ENCODE measurements at regions not wholly inside any gene's neighbourhood (a gene's known extent, or its start where the extent isn't known, plus 50 kb on each side); places are given as distances from the start of the nearest gene placed in this dataset.

GRCh38 chr1:59125154-59125553 lies 171.7 kb upstream of the FGGY start:
- Histone ChIP-seq H3K4me1 (ENCODE audit: control insufficient read depth, insufficient read depth, low read length) (no peaks in the 10 kb centered on the region), H3K36me3 (ENCODE audit: control insufficient read depth, insufficient read depth, low read length) (no peaks in the 10 kb centered on the region), H3K4me3 (ENCODE audit: low read length) (no peak overlapping the region), H3K9ac (ENCODE audit: low read length) (no peak overlapping the region), H3K27me3 (ENCODE audit: control insufficient read depth, insufficient read depth, low read length) (no peaks in the 10 kb centered on the region), H3K9me3 (ENCODE audit: control insufficient read depth, low read length) (no peaks in the 10 kb centered on the region)

GRCh38 chr1:59125676-59126320 lies 171.1 kb upstream of the FGGY start:
- Histone ChIP-seq H3K9me3 (ENCODE audit: control insufficient read depth, low read length) (no peaks in the 10 kb centered on the region), H3K4me1 (ENCODE audit: control insufficient read depth, insufficient read depth, low read length) (no peaks in the 10 kb centered on the region), H3K27me3 (ENCODE audit: control insufficient read depth, insufficient read depth, low read length) (no peaks in the 10 kb centered on the region), H3K4me3 (ENCODE audit: low read length) (no peak overlapping the region), H3K36me3 (ENCODE audit: control insufficient read depth, insufficient read depth, low read length) (no peaks in the 10 kb centered on the region), H3K9ac (ENCODE audit: low read length) (no peak overlapping the region)

DNA sequence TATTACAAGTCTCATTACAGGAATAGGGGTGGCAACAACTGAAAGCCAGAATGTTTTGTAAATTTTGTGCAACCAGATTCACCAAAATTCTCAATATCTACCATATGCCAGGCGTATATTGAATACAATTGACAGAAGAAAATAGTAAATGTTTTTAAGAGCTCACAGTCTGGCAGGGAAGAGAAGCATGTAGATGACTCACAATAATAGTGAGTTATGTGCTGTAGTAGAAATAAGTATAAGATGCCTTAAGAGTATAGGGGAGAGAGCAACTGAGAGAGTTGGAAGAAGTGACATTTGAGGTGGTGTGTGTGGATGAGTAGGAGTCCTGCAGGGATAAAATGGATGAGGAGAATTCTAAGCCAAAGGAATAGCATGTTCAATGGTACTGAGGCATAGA lies 170.5 kb upstream of the FGGY start:
- Histone ChIP-seq H3K4me1 (ENCODE audit: control insufficient read depth, insufficient read depth, low read length) (no peaks in the 10 kb centered on the region), H3K9me3 (ENCODE audit: control insufficient read depth, low read length) (no peaks in the 10 kb centered on the region), H3K36me3 (ENCODE audit: control insufficient read depth, insufficient read depth, low read length) (no peaks in the 10 kb centered on the region), H3K9ac (ENCODE audit: low read length) (no peak overlapping the region), H3K27me3 (ENCODE audit: control insufficient read depth, insufficient read depth, low read length) (no peaks in the 10 kb centered on the region), H3K4me3 (ENCODE audit: low read length) (no peak overlapping the region)

DNA sequence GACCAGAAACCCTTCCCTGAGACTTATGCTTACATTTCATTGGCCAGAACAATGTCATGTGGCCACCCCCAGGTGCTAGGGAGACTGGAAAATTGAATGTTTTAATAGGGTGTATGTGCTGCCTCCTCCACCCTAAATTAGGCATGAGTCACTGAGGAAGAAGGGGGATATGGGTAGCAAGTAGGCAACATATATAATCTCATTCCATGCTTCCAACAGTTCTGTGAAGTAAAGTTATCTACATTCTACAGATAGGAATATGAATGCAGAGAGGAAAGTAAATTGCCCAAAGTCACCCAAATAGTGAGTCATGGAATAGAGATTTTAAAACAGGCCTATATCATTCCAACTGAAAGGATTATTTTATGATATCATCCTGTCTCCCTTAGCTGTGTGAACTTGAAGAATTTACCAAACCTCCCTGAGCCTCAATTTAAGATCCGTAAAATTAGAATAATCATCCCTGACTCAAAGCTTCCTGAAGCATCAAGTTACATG lies 168.6 kb upstream of the FGGY start:
- H3K4me1 ChIP-seq (ENCODE audit: control insufficient read depth, insufficient read depth, low read length): no peaks in the 10 kb centered on the region
- no peak overlapping the region for H3K4me3 ChIP-seq (ENCODE audit: low read length)
- no peaks in the 10 kb centered on the region for H3K9me3 ChIP-seq (ENCODE audit: control insufficient read depth, low read length)
- H3K27me3 ChIP-seq (ENCODE audit: control insufficient read depth, insufficient read depth, low read length): no peaks in the 10 kb centered on the region
- H3K9ac ChIP-seq (ENCODE audit: low read length): no peak overlapping the region
- no peaks in the 10 kb centered on the region for H3K36me3 ChIP-seq (ENCODE audit: control insufficient read depth, insufficient read depth, low read length)

DNA sequence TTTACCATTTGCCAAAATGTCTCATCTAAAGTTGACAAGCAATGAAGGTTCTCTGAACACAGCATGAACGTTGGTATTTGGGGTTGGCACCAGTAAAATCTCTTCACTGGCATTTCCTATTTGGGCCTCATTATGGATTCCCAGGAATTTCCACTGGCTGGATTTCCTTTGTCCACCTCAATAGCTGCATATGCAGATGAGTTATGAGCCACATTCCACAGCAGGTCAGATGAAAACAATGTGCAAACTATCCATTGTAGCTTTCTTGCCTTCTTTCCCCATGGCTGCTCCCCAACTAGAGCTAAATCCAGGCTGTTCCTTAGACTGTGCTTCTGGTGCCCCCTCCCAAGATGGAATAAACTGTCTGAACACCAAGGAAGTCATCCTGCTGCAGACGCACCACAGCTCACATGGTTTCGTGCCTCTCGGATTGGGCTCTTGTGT lies 168.1 kb upstream of the FGGY start:
- no peaks in the 10 kb centered on the region for H3K27me3 ChIP-seq (ENCODE audit: control insufficient read depth, insufficient read depth, low read length)
- H3K36me3 ChIP-seq (ENCODE audit: control insufficient read depth, insufficient read depth, low read length): no peaks in the 10 kb centered on the region
- H3K9ac ChIP-seq (ENCODE audit: low read length): no peak overlapping the region
- H3K4me3 ChIP-seq (ENCODE audit: low read length): no peak overlapping the region
- no peaks in the 10 kb centered on the region for H3K4me1 ChIP-seq (ENCODE audit: control insufficient read depth, insufficient read depth, low read length)
- H3K9me3 ChIP-seq (ENCODE audit: control insufficient read depth, low read length): no peaks in the 10 kb centered on the region

DNA sequence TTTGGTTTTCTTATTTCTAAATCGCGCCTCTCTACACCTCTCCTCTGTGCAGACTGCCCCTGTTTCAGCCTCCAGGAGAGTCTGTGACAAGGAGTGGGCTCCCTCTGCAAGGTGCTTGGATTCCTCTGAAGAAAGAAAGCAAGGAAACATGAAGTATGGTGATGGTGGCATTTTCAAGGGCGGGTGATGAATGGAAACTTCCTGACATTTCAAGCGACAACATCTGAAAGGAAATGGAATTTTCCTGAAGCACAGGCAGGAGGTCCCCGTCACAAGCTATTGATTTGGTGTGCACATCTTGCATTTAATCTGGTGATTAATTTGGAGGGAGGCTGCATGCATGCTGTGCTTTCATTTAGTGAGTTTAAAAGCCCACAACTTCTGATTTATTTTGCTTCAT lies 164.6 kb upstream of the FGGY start:
- H3K4me1 ChIP-seq (ENCODE audit: control insufficient read depth, insufficient read depth, low read length): no peaks in the 10 kb centered on the region
- no peaks in the 10 kb centered on the region for H3K9me3 ChIP-seq (ENCODE audit: control insufficient read depth, low read length)
- H3K36me3 ChIP-seq (ENCODE audit: control insufficient read depth, insufficient read depth, low read length): no peaks in the 10 kb centered on the region
- no peak overlapping the region for H3K9ac ChIP-seq (ENCODE audit: low read length)
- no peak overlapping the region for H3K4me3 ChIP-seq (ENCODE audit: low read length)
- no peaks in the 10 kb centered on the region for H3K27me3 ChIP-seq (ENCODE audit: control insufficient read depth, insufficient read depth, low read length)

DNA sequence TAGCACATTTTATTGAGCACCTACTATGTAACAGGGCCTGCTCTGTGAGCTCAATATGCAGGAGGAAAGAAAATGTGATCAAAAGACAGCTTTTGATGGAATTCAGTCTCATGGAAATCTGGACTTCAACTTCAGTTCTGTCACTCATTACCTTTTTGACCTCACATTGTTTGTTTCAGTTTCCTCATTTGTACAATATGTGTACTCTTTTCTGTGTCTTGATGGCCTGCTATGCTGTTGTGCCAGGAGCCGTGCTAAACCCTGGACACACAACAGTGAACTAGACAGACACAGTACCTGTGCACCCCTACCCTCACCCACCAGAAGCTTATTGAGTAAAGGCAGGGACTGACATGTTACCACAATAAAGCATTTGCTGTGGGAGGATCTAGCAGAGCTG lies 162.9 kb upstream of the FGGY start:
- Histone ChIP-seq H3K27me3 (ENCODE audit: control insufficient read depth, insufficient read depth, low read length) (no peaks in the 10 kb centered on the region), H3K9me3 (ENCODE audit: control insufficient read depth, low read length) (no peaks in the 10 kb centered on the region), H3K9ac (ENCODE audit: low read length) (no peak overlapping the region), H3K36me3 (ENCODE audit: control insufficient read depth, insufficient read depth, low read length) (no peaks in the 10 kb centered on the region), H3K4me3 (ENCODE audit: low read length) (no peak overlapping the region), H3K4me1 (ENCODE audit: control insufficient read depth, insufficient read depth, low read length) (peaks cover 6% of the 10 kb centered on the region)

- no peak overlapping the region for H3K9ac ChIP-seq (ENCODE audit: low read length)
- no peak overlapping the region for H3K4me3 ChIP-seq (ENCODE audit: low read length)
- no peaks in the 10 kb centered on the region for H3K36me3 ChIP-seq (ENCODE audit: control insufficient read depth, insufficient read depth, low read length)
- H3K27me3 ChIP-seq (ENCODE audit: control insufficient read depth, insufficient read depth, low read length): no peaks in the 10 kb centered on the region
- peaks cover 13% of the 10 kb centered on the region for H3K4me1 ChIP-seq (ENCODE audit: control insufficient read depth, insufficient read depth, low read length)
- H3K9me3 ChIP-seq (ENCODE audit: control insufficient read depth, low read length): no peaks in the 10 kb centered on the region
Observed at GRCh38 chr1:59135761-59136255, 161.1 kb upstream of the FGGY start.

- Histone ChIP-seq H3K4me1 (ENCODE audit: control insufficient read depth, insufficient read depth, low read length) (peaks cover 20% of the 10 kb centered on the region), H3K27me3 (ENCODE audit: control insufficient read depth, insufficient read depth, low read length) (no peaks in the 10 kb centered on the region), H3K9ac (ENCODE audit: low read length) (no peak overlapping the region), H3K9me3 (ENCODE audit: control insufficient read depth, low read length) (no peaks in the 10 kb centered on the region), H3K4me3 (ENCODE audit: low read length) (no peak overlapping the region), H3K36me3 (ENCODE audit: control insufficient read depth, insufficient read depth, low read length) (no peaks in the 10 kb centered on the region)
Observed at GRCh38 chr1:59136541-59137275, 160.2 kb upstream of the FGGY start.

GRCh38 chr1:59137276-59137615 lies 159.6 kb upstream of the FGGY start:
- no peaks in the 10 kb centered on the region for H3K9me3 ChIP-seq (ENCODE audit: control insufficient read depth, low read length)
- no peak overlapping the region for H3K9ac ChIP-seq (ENCODE audit: low read length)
- no peak overlapping the region for H3K4me3 ChIP-seq (ENCODE audit: low read length)

GRCh38 chr1:59137968-59138367 lies 158.9 kb upstream of the FGGY start:
- H3K9ac ChIP-seq (ENCODE audit: low read length): no peak overlapping the region
- no peaks in the 10 kb centered on the region for H3K27me3 ChIP-seq (ENCODE audit: control insufficient read depth, insufficient read depth, low read length)
- H3K4me1 ChIP-seq (ENCODE audit: control insufficient read depth, insufficient read depth, low read length): peaks cover 27% of the 10 kb centered on the region
- no peaks in the 10 kb centered on the region for H3K9me3 ChIP-seq (ENCODE audit: control insufficient read depth, low read length)
- H3K4me3 ChIP-seq (ENCODE audit: low read length): no peak overlapping the region
- no peaks in the 10 kb centered on the region for H3K36me3 ChIP-seq (ENCODE audit: control insufficient read depth, insufficient read depth, low read length)

More at GRCh38 chr1:59137276-59137615, 159.6 kb upstream of the FGGY start:
- peaks cover 20% of the 10 kb centered on the region for H3K4me1 ChIP-seq (ENCODE audit: control insufficient read depth, insufficient read depth, low read length)
- no peaks in the 10 kb centered on the region for H3K36me3 ChIP-seq (ENCODE audit: control insufficient read depth, insufficient read depth, low read length)
- H3K27me3 ChIP-seq (ENCODE audit: control insufficient read depth, insufficient read depth, low read length): no peaks in the 10 kb centered on the region

- Histone ChIP-seq H3K36me3 (ENCODE audit: control insufficient read depth, insufficient read depth, low read length) (no peaks in the 10 kb centered on the region), H3K9ac (ENCODE audit: low read length) (no peak overlapping the region), H3K9me3 (ENCODE audit: control insufficient read depth, low read length) (no peaks in the 10 kb centered on the region), H3K4me1 (ENCODE audit: control insufficient read depth, insufficient read depth, low read length) (peaks cover 28% of the 10 kb centered on the region), H3K27me3 (ENCODE audit: control insufficient read depth, insufficient read depth, low read length) (no peaks in the 10 kb centered on the region), H3K4me3 (ENCODE audit: low read length) (no peak overlapping the region)
Observed at GRCh38 chr1:59138402-59138801, 158.5 kb upstream of the FGGY start.
